HepG2 (cell line): ENCODE measurements at regions not wholly inside any gene's neighbourhood (a gene's known extent, or its start where the extent isn't known, plus 50 kb on each side); places are given as distances from the start of the nearest gene placed in this dataset.

Experiments used
- CBX5 ChIP-seq: sonication (generic); formaldehyde crosslinking; IDR thresholded peaks from 2 replicates; pipeline ENCODE4 v1.4.0; 2020; ENCODE audit warnings: missing genetic modification reagents, borderline replicate concordance
- FOSL2 ChIP-seq: sonication (generic); formaldehyde crosslinking; IDR thresholded peaks from 2 replicates; pipeline ENCODE4 v1.4.0; 2020; ENCODE audit warnings: missing genetic modification reagents
- FOXO1 ChIP-seq: sonication (generic); formaldehyde crosslinking; IDR thresholded peaks from 2 replicates; pipeline ENCODE4 v1.4.0; 2020; ENCODE audit warnings: missing genetic modification reagents
- GATAD1 ChIP-seq: IDR thresholded peaks from 2 replicates; pipeline ENCODE4 v1.6.1; 2016; ENCODE audit warnings: missing genetic modification reagents, missing compliant biosample characterization
- HMGA1 ChIP-seq: sonication (generic); formaldehyde crosslinking; conservative IDR thresholded peaks from 2 replicates; pipeline ENCODE4 v1.4.0; 2020; ENCODE audit warnings: missing genetic modification reagents
- HNF4A ChIP-seq: sonication (generic); formaldehyde crosslinking; IDR thresholded peaks from 2 replicates; pipeline ENCODE4 v1.4.0; 2020; ENCODE audit warnings: missing genetic modification reagents
- IKZF1 ChIP-seq: fragments of 450-650 bp; IDR thresholded peaks from 2 replicates; pipeline ENCODE4 v1.7.1; 2016
- KDM2A ChIP-seq: sonication (generic); formaldehyde crosslinking; IDR thresholded peaks from 2 replicates; pipeline ENCODE4 v1.4.0; 2020; ENCODE audit warnings: low read depth, missing genetic modification reagents, borderline replicate concordance
- KDM4B ChIP-seq: sonication (generic); formaldehyde crosslinking; IDR thresholded peaks from 2 replicates; pipeline ENCODE4 v1.4.0; 2020; ENCODE audit warnings: missing genetic modification reagents
- KLF16 ChIP-seq, 2 experiments: sonication (generic) in 1 of 2; formaldehyde crosslinking in 1 of 2; IDR thresholded peaks; 2 replicates each; pipeline versions ENCODE4 v1.6.1 to v1.8.0; 2016 to 2023; ENCODE audit warnings: missing genetic modification reagents in 2 of 2, missing compliant biosample characterization in 1 of 2
- MBD4 ChIP-seq: IDR thresholded peaks from 2 replicates; pipeline ENCODE4 v1.6.1; 2012; ENCODE audit warnings: low read length, inconsistent platforms, borderline replicate concordance
- MBNL3 ChIP-seq: fragments of 250-450 bp; sonication (Bioruptor Pico); conservative IDR thresholded peaks from 2 replicates; pipeline ENCODE4 v1.8.0; 2022; ENCODE audit warnings: mild to moderate bottlenecking, inconsistent platforms
- NR3C1 ChIP-seq: sonication (generic); formaldehyde crosslinking; IDR thresholded peaks from 2 replicates; pipeline ENCODE4 v1.4.0; 2020; ENCODE audit warnings: missing genetic modification reagents
- SMC3 ChIP-seq: IDR thresholded peaks from 2 replicates; pipeline ENCODE4 v1.6.1; 2011; ENCODE audit warnings: low read length, improper control_type of control experiment
- SSRP1 ChIP-seq: IDR thresholded peaks from 2 replicates; pipeline ENCODE4 v1.6.1; 2016; ENCODE audit warnings: control low read depth
- STAT5B ChIP-seq: sonication (generic); formaldehyde crosslinking; IDR thresholded peaks from 2 replicates; pipeline ENCODE4 v1.4.0; 2020; ENCODE audit warnings: missing genetic modification reagents
- TP53 ChIP-seq: sonication (generic); formaldehyde crosslinking; conservative IDR thresholded peaks from 2 replicates; pipeline ENCODE4 v1.4.0; 2020; ENCODE audit warnings: missing genetic modification reagents
- ZFP36L2 ChIP-seq: sonication (generic); formaldehyde crosslinking; IDR thresholded peaks from 2 replicates; pipeline ENCODE4 v1.4.0; 2020; ENCODE audit warnings: missing genetic modification reagents
- ZNF121 ChIP-seq: sonication (generic); formaldehyde crosslinking; IDR thresholded peaks from 2 replicates; pipeline ENCODE4 v1.5.0; 2020; ENCODE audit warnings: mild to moderate bottlenecking, missing genetic modification reagents
- ZNF180 ChIP-seq: sonication (generic); formaldehyde crosslinking; IDR thresholded peaks from 2 replicates; pipeline ENCODE4 v1.4.0; 2020; ENCODE audit warnings: low read depth, missing genetic modification reagents, borderline replicate concordance
- ZNF263 ChIP-seq: sonication (generic); formaldehyde crosslinking; IDR thresholded peaks from 2 replicates; pipeline ENCODE4 v1.4.0; 2020; ENCODE audit warnings: missing genetic modification reagents
- ZNF281 ChIP-seq: sonication (generic); formaldehyde crosslinking; IDR thresholded peaks from 2 replicates; pipeline ENCODE4 v1.4.0; 2020; ENCODE audit warnings: missing genetic modification reagents, borderline replicate concordance
- ZNF382 ChIP-seq: sonication (generic); formaldehyde crosslinking; IDR thresholded peaks from 2 replicates; pipeline ENCODE4 v1.5.0; 2020; ENCODE audit warnings: missing genetic modification reagents, mild to moderate bottlenecking, borderline replicate concordance
- TF ChIP-seq, protein P1 (sequence below): sonication (generic); formaldehyde crosslinking; IDR thresholded peaks from 2 replicates; pipeline ENCODE4 v1.8.0; 2022; ENCODE audit warnings: missing genetic modification reagents, low read depth, mild to moderate bottlenecking, borderline replicate concordance
- TF ChIP-seq, protein P2 (sequence below): sonication (generic); formaldehyde crosslinking; IDR thresholded peaks from 2 replicates; pipeline ENCODE4 v1.8.0; 2022; ENCODE audit warnings: missing genetic modification reagents, mild to moderate bottlenecking, borderline replicate concordance
- TF ChIP-seq, protein P3 (sequence below): sonication (generic); formaldehyde crosslinking; IDR thresholded peaks from 2 replicates; pipeline ENCODE4 v1.4.0; 2020; ENCODE audit warnings: missing genetic modification reagents, borderline replicate concordance

DNA sequence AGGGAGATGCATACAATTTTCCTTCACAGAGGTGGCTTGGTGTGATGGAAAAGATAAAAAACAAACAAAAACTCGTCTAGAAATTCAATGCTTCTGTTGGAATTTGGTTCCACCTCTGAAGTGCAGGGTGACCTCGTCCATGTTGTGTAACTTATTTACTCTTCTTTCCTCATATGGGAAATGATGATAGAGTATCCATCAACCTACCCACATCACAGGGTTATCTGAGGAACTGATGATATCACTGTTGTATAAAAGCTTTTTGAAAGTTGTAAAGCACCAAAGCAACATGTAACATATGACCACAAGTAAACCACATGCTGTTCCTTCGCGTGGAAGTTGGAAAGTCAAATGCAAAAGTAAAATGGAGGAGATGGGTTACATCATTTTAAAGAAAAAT, 212.0 kb upstream of the SGK1 start (continued):
- TF ChIP-seq ZNF281 (CRISPR knock-in tag) = peak; percentile 42; the same call in 1 of the 2 replicates
- peak; percentile 93 for TF ChIP-seq HNF4A
- TF ChIP-seq ZNF180 (CRISPR knock-in tag) = no peak
- TF ChIP-seq KDM4B (CRISPR knock-in tag) = 0 out of 2 replicates have a peak, but pooled peaks have one; percentile 42
- TF ChIP-seq HMGA1 (CRISPR knock-in tag) = no peak
- peak; percentile 7; the same call in 1 of the 2 replicates for TF ChIP-seq SMC3
- TF ChIP-seq KLF16 (CRISPR knock-in tag; IDR thresholded peaks at IDR 0.05) = peak in 1 of 2 experiments; percentile 81; a peak in 2 of 4 replicates
- peak; percentile 75 for TF ChIP-seq FOSL2 (CRISPR knock-in tag)
- TF ChIP-seq, protein P1, sequence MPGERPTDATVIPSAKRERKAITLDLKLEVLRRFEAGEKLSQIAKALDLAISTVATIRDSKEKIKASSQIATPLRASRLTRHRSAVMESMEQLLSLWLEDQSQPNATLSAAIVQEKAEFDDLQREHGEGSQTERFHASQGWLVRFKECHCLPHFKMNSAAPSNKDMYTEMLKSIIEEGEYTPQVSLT (CRISPR knock-in tag) = no peak
- TF ChIP-seq, protein P2, sequence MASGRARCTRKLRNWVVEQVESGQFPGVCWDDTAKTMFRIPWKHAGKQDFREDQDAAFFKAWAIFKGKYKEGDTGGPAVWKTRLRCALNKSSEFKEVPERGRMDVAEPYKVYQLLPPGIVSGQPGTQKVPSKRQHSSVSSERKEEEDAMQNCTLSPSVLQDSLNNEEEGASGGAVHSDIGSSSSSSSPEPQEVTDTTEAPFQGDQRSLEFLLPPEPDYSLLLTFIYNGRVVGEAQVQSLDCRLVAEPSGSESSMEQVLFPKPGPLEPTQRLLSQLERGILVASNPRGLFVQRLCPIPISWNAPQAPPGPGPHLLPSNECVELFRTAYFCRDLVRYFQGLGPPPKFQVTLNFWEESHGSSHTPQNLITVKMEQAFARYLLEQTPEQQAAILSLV = no peak
- no peak for TF ChIP-seq ZFP36L2 (CRISPR knock-in tag)
- TF ChIP-seq CBX5 (CRISPR knock-in tag) = no peak
- peak; percentile 87 for TF ChIP-seq FOXO1 (CRISPR knock-in tag)
- no peak for TF ChIP-seq ZNF121
- TF ChIP-seq ZNF382 (CRISPR knock-in tag) = no peak
- TF ChIP-seq KDM2A (CRISPR knock-in tag) = no peak
- no peak for TF ChIP-seq ZNF263 (CRISPR knock-in tag)
- TF ChIP-seq, protein P3, sequence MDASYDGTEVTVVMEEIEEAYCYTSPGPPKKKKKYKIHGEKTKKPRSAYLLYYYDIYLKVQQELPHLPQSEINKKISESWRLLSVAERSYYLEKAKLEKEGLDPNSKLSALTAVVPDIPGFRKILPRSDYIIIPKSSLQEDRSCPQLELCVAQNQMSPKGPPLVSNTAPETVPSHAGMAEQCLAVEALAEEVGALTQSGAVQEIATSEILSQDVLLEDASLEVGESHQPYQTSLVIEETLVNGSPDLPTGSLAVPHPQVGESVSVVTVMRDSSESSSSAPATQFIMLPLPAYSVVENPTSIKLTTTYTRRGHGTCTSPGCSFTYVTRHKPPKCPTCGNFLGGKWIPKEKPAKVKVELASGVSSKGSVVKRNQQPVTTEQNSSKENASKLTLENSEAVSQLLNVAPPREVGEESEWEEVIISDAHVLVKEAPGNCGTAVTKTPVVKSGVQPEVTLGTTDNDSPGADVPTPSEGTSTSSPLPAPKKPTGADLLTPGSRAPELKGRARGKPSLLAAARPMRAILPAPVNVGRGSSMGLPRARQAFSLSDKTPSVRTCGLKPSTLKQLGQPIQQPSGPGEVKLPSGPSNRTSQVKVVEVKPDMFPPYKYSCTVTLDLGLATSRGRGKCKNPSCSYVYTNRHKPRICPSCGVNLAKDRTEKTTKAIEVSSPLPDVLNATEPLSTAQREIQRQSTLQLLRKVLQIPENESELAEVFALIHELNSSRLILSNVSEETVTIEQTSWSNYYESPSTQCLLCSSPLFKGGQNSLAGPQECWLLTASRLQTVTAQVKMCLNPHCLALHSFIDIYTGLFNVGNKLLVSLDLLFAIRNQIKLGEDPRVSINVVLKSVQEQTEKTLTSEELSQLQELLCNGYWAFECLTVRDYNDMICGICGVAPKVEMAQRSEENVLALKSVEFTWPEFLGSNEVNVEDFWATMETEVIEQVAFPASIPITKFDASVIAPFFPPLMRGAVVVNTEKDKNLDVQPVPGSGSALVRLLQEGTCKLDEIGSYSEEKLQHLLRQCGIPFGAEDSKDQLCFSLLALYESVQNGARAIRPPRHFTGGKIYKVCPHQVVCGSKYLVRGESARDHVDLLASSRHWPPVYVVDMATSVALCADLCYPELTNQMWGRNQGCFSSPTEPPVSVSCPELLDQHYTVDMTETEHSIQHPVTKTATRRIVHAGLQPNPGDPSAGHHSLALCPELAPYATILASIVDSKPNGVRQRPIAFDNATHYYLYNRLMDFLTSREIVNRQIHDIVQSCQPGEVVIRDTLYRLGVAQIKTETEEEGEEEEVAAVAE (CRISPR knock-in tag) = 0 out of 2 replicates have a peak, but pooled peaks have one; percentile 50
- TF ChIP-seq IKZF1 = no peak
- TF ChIP-seq STAT5B (CRISPR knock-in tag) = no peak
- no peak for TF ChIP-seq NR3C1 (CRISPR knock-in tag)
- TF ChIP-seq MBNL3 (CRISPR knock-in tag) = no peak
- no peak for TF ChIP-seq GATAD1
- TF ChIP-seq SSRP1 (CRISPR knock-in tag) = no peak
- TF ChIP-seq TP53 (CRISPR knock-in tag) = no peak
- TF ChIP-seq MBD4 = no peak
